NT2/D1 (cell line): ENCODE measurements at regions not wholly inside any gene's neighbourhood (a gene's known extent, or its start where the extent isn't known, plus 50 kb on each side); places are given as distances from the start of the nearest gene placed in this dataset.
"Not testable (repeated sequence)": the region's sequence is repeated elsewhere in the genome, so short reads cannot be mapped to it uniquely, and the experiment has no call there.

Experiments used
- DNase-seq: peaks from one replicate; pipeline ENCODE4 v3.0.0-alpha.2; 2011; ENCODE audit warnings: low read depth, low spot score
- H3K27me3 ChIP-seq: 2 replicates; pipeline ENCODE4 v1.6.0; 2011; ENCODE audit warnings: mild to moderate bottlenecking; ENCODE audit not compliant: insufficient read length, insufficient read depth
- H3K36me3 ChIP-seq: 2 replicates; pipeline ENCODE4 v1.6.1; 2011; ENCODE audit warnings: mild to moderate bottlenecking, low read length, mixed read lengths; ENCODE audit not compliant: insufficient read depth, insufficient read length
- H3K4me1 ChIP-seq: 2 replicates; pipeline ENCODE4 v1.5.1; 2011; ENCODE audit not compliant: insufficient read depth, insufficient read length
- H3K4me3 ChIP-seq: 2 replicates; pipeline ENCODE4 v1.5.1; 2011; ENCODE audit warnings: low read depth; ENCODE audit not compliant: insufficient read length
- H3K9ac ChIP-seq: 2 replicates; pipeline ENCODE4 v1.6.0; 2011; ENCODE audit warnings: low read depth; ENCODE audit not compliant: insufficient read length
- H3K9me3 ChIP-seq: 2 replicates; pipeline ENCODE4 v1.5.1; 2011; ENCODE audit warnings: mild to moderate bottlenecking, low read length; ENCODE audit not compliant: insufficient read depth
- SUZ12 ChIP-seq: IDR thresholded peaks from 2 replicates; pipeline ENCODE4 v1.6.1; 2011; ENCODE audit not compliant: insufficient read length, insufficient read depth; ENCODE audit errors: extremely low read depth
- YY1 ChIP-seq: IDR thresholded peaks from 2 replicates; pipeline ENCODE4 v1.6.1; 2011; ENCODE audit not compliant: insufficient read length, insufficient read depth
- ZNF274 ChIP-seq: IDR thresholded peaks from 2 replicates; pipeline ENCODE4 v1.6.1; 2011; ENCODE audit warnings: mild to moderate bottlenecking, low read depth, low read length

DNA sequence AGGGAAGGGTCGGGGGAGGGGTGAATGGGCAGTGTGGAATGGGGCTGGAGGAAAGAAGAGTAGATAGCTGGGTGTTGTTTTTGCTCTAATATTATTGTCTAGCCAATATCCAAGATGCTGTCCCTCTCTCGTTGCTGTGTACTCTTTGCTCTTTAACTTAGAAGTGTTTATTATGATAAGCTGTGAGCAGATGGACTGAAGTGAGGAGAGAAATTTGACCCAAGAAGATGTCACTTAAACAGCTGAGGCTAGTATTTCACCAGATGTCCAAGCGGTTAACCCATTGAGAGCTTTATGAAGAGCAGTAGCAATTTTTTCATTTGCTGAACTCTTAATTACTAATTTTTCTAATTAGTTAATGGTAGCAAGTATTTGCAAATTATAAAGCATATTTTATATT is 212.2 kb upstream of the TP63 start:
- Histone ChIP-seq H3K36me3 (no peaks in the 10 kb centered on the region), H3K9me3 (no peaks in the 10 kb centered on the region), H3K4me3 (no peak overlapping the region), H3K27me3 (no peaks in the 10 kb centered on the region), H3K4me1 (no peaks in the 10 kb centered on the region), H3K9ac (no peak overlapping the region)
- DNase-seq, result no peak
- TF ChIP-seq YY1 (no peak), ZNF274 (no peak), SUZ12 (no peak)

DNA sequence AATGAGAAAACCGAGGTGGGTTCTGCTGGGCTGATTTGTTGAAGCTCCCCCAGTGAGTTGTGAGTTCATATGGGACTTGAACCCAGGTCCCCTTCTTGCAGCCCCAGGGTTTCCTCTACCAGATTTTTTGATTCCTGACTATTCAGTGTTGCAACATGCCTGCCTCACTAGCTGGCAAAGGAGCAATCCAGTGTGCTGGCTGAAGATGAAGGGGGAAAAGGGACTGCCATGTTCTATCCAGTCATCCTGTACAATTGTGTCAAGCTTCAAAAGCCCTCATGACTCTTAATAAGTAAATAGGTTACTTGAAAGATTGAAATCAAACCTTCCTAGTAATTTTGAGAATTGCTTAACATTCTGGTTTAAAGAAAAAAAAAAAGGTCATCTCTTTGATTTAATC is 211.5 kb upstream of the TP63 start:
- Histone ChIP-seq H3K9ac (no peak overlapping the region), H3K4me1 (no peaks in the 10 kb centered on the region), H3K4me3 (no peak overlapping the region), H3K27me3 (no peaks in the 10 kb centered on the region), H3K9me3 (no peaks in the 10 kb centered on the region), H3K36me3 (no peaks in the 10 kb centered on the region)
- TF ChIP-seq SUZ12 (no peak), YY1 (no peak), ZNF274 (no peak)
- DNase-seq, result no peak

DNA sequence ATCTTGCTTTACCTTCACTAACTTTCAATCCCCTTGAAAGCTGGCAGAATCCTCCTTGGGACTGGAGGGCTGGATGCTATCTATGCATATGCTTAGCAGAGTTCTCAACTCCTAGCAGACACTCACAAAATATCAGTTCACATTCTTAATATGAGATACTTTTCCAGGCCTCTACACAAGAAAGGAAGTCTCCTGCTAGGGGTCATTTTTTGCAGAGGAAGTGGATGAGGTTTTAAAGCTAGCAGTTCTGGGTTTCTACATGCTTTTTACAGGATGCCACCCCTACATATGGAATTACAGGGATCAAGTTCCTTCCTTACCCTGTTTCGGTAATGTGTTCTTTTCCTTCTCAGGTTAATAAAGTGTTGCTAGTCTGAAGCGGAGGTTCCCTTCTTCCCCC is 206.3 kb upstream of the TP63 start:
- DNase-seq, result no peak
- Histone ChIP-seq H3K9me3 (no peaks in the 10 kb centered on the region), H3K9ac (no peak overlapping the region), H3K36me3 (no peaks in the 10 kb centered on the region), H3K4me1 (no peaks in the 10 kb centered on the region), H3K27me3 (no peaks in the 10 kb centered on the region), H3K4me3 (no peak overlapping the region)
- TF ChIP-seq SUZ12, result no peak
- TF ChIP-seq YY1, result no peak
- no peak for TF ChIP-seq ZNF274

DNA sequence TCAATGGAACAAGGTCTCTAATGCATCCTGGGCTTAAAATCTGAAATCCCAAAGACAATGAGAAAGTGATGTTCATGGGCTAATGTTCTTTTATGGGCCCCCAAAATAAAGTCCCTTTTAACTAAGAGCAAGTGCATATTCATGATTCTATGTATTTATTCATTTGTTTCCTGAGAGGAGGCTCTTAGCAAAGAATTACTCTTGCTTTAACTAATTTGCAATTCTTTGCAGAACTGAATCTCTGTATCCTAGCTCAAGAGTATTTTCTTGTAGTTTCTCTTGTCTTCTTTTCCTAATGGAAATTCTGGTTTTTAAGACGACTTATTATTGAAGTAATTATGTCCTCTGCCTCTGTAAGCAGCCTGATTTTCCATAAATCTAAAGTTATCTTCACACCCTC is 202.2 kb upstream of the TP63 start:
- no peak for TF ChIP-seq ZNF274
- TF ChIP-seq YY1, result no peak
- no peak for TF ChIP-seq SUZ12
- Histone ChIP-seq H3K9ac (no peak overlapping the region), H3K9me3 (peaks cover 6% of the 10 kb centered on the region), H3K4me3 (no peak overlapping the region), H3K27me3 (no peaks in the 10 kb centered on the region), H3K36me3 (no peaks in the 10 kb centered on the region), H3K4me1 (no peaks in the 10 kb centered on the region)
- no peak for DNase-seq

DNA sequence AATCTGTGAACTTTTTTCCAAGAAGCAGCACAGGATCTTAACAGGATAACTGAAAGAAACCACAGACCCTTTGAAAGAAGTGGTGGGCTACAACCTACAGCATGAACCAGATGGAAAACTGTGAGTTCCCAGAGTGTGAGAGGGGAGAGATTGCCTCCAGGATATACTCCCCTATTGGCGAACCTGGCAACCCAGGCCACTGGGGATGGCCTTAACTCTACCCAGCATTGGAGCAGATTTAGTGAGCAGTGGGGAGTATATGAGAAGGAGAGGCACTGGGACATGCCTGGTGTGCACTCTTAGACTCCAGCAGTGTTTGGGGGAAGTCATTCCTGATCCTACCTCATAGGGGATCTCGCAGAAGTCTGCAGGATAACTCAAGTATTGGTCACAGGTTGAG is 201.0 kb upstream of the TP63 start:
- Histone ChIP-seq H3K9ac (no peak overlapping the region), H3K4me1 (no peaks in the 10 kb centered on the region), H3K27me3 (no peaks in the 10 kb centered on the region), H3K36me3 (no peaks in the 10 kb centered on the region), H3K4me3 (no peak overlapping the region), H3K9me3 (peaks cover 6% of the 10 kb centered on the region)
- no peak for DNase-seq
- TF ChIP-seq YY1 (no peak), ZNF274 (no peak), SUZ12 (no peak)

DNA sequence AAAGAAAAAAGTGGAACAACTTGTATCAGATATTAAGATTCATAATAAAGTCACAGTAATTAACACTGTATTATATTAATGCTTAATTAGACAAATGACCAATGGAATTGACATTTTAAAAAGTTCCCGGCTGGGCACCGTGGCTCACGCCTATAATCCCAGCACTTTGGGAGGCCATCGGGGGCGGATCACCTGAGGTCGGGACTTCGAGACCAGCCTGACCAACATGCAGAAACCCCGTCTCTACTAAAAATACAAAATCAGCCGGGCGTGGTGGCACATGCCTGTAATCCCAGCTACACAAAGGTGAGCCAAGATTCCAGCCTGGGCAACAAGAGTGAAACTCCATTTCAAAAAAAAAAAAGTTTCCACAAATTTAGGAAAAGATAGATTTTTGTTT is 188.9 kb upstream of the TP63 start:
- not testable (repeated sequence) for H3K27me3 ChIP-seq, H3K4me1 ChIP-seq, H3K4me3 ChIP-seq, H3K9ac ChIP-seq, H3K9me3 ChIP-seq, H3K36me3 ChIP-seq, DNase-seq

DNA sequence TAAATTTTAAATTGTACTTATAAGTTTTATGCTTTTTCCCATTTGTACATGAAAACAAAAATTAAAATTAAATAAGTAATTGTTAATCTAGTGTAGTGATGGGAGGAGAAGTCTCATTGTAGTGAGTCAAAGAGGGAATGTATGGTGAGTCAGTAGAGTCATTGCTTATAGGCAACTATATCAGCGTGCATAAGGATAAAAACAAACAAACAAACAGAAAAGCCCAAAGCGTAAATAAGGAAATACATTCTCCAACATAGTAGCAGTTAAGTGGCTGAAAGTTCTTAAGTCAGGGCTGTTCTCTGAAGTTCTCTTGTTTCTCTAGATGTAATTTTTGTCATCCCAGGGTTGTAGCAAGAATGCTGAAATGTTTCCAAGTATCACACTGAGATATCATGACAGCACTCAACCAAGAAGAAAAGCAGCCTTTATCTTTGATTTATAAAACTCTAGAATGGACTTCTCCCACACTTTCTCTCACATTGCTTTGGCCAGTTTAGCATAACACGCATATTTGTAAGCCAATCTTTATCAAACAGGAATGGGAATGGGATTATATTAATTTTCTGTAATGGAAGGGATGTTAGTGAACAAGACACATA is 184.1 kb upstream of the TP63 start:
- Histone ChIP-seq H3K9me3 (no peaks in the 10 kb centered on the region), H3K36me3 (no peaks in the 10 kb centered on the region), H3K4me1 (no peaks in the 10 kb centered on the region), H3K27me3 (no peaks in the 10 kb centered on the region), H3K4me3 (no peak overlapping the region), H3K9ac (no peak overlapping the region)
- TF ChIP-seq ZNF274, result no peak
- TF ChIP-seq YY1, result no peak
- no peak for TF ChIP-seq SUZ12
- no peak for DNase-seq

DNA sequence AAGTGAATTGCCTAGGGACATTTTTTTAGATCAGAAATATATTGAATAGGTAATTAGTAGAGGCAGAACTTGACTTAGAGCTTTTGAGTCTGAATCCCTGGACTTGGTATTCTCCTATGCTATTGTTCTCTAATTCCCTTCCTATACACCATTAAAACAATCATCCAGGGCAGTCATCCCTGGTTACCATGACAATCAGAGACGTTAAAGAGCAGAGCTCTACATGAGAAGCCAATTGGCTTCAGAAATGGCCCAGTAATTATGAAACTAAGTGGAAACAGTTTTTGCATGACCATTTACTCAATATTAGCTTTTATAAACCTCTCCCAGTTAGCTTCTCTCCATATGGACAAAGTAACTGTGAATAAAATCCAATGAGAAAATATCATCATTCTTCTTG is 182.1 kb upstream of the TP63 start:
- Histone ChIP-seq H3K27me3 (no peaks in the 10 kb centered on the region), H3K36me3 (no peaks in the 10 kb centered on the region), H3K4me1 (no peaks in the 10 kb centered on the region), H3K9ac (no peak overlapping the region), H3K9me3 (no peaks in the 10 kb centered on the region), H3K4me3 (no peak overlapping the region)
- no peak for TF ChIP-seq ZNF274
- DNase-seq, result no peak
